H9 (cell line): ENCODE measurements at regions not wholly inside any gene's neighbourhood (a gene's known extent, or its start where the extent isn't known, plus 50 kb on each side); places are given as distances from the start of the nearest gene placed in this dataset.

Experiments used
- DNase-seq: peaks from one replicate; pipeline ENCODE4 v3.0.0-alpha.2; 2017
- H2AFZ ChIP-seq: one replicate; pipeline ENCODE4 v1.6.1; 2013; ENCODE audit warnings: mild to moderate bottlenecking, low read length, control low read depth, moderate library complexity
- H2AK5ac ChIP-seq: 2 replicates; pipeline ENCODE4 v1.6.1; 2013; ENCODE audit warnings: low read length, control low read depth, mixed read lengths; ENCODE audit not compliant: insufficient read length
- H2BK120ac ChIP-seq: one replicate; pipeline ENCODE4 v1.6.1; 2013; ENCODE audit warnings: low read depth, mild to moderate bottlenecking, low read length, control low read depth, inconsistent platforms; ENCODE audit not compliant: poor library complexity, severe bottlenecking
- H2BK12ac ChIP-seq: 2 replicates; pipeline ENCODE4 v1.6.1; 2013; ENCODE audit warnings: low read length, control low read depth, mixed read lengths, low read depth; ENCODE audit not compliant: insufficient read length
- H2BK15ac ChIP-seq: 2 replicates; pipeline ENCODE4 v1.6.1; 2013; ENCODE audit warnings: low read depth, low read length, control low read depth
- H2BK20ac ChIP-seq: one replicate; pipeline ENCODE4 v1.6.1; 2013; ENCODE audit warnings: low read depth, mild to moderate bottlenecking, low read length, control low read depth, inconsistent platforms; ENCODE audit not compliant: poor library complexity, severe bottlenecking
- H2BK5ac ChIP-seq: 2 replicates; pipeline ENCODE4 v1.6.1; 2013; ENCODE audit warnings: low read length, control low read depth, mixed read lengths; ENCODE audit not compliant: insufficient read length
- H3K14ac ChIP-seq: 2 replicates; pipeline ENCODE4 v1.6.1; 2013; ENCODE audit warnings: low read length, control low read depth; ENCODE audit not compliant: insufficient read depth
- H3K18ac ChIP-seq: 2 replicates; pipeline ENCODE4 v1.6.1; 2013; ENCODE audit warnings: low read depth, mild to moderate bottlenecking, mixed read lengths, low read length, control low read depth; ENCODE audit not compliant: insufficient read length
- H3K23ac ChIP-seq: 2 replicates; pipeline ENCODE4 v1.6.1; 2013; ENCODE audit warnings: low read length, control low read depth, mixed read lengths, low read depth; ENCODE audit not compliant: insufficient read length
- H3K23me2 ChIP-seq: 2 replicates; pipeline ENCODE4 v1.6.1; 2013; ENCODE audit warnings: low read depth, mild to moderate bottlenecking, mixed read lengths, low read length, control low read depth; ENCODE audit not compliant: insufficient read length, poor library complexity, severe bottlenecking
- H3K27ac ChIP-seq: 2 replicates; pipeline ENCODE4 v1.5.1; 2013; ENCODE audit warnings: low read length, control low read depth, mixed read lengths, low read depth; ENCODE audit not compliant: insufficient read length
- H3K27me3 ChIP-seq: 2 replicates; pipeline ENCODE4 v1.6.1; 2013; ENCODE audit warnings: low read length, control low read depth, inconsistent platforms; ENCODE audit not compliant: insufficient read depth
- H3K4ac ChIP-seq: 2 replicates; pipeline ENCODE4 v1.6.1; 2013; ENCODE audit warnings: low read depth, mild to moderate bottlenecking, control low read depth, inconsistent platforms, low read length, moderate library complexity
- H3K4me1 ChIP-seq: 2 replicates; pipeline ENCODE4 v1.6.1; 2013; ENCODE audit warnings: low read length, control low read depth, inconsistent platforms; ENCODE audit not compliant: insufficient read depth
- H3K4me2 ChIP-seq: 2 replicates; pipeline ENCODE4 v1.6.1; 2013; ENCODE audit warnings: low read length, control low read depth, mixed read lengths; ENCODE audit not compliant: insufficient read length, insufficient read depth
- H3K56ac ChIP-seq: 2 replicates; pipeline ENCODE4 v1.6.1; 2013; ENCODE audit warnings: low read depth, mild to moderate bottlenecking, mixed read lengths, low read length, control low read depth; ENCODE audit not compliant: insufficient read length
- H3K79me1 ChIP-seq: 2 replicates; pipeline ENCODE4 v1.6.1; 2013; ENCODE audit warnings: low read depth, mild to moderate bottlenecking, moderate library complexity, low read length, control low read depth, inconsistent platforms; ENCODE audit not compliant: insufficient read depth, poor library complexity, severe bottlenecking
- H3K79me2 ChIP-seq: 2 replicates; pipeline ENCODE4 v1.6.1; 2013; ENCODE audit warnings: low read length, control low read depth, inconsistent platforms; ENCODE audit not compliant: insufficient read depth
- H3K9ac ChIP-seq: 2 replicates; pipeline ENCODE4 v1.6.1; 2013; ENCODE audit warnings: low read length, control low read depth, mixed read lengths; ENCODE audit not compliant: insufficient read length; ENCODE audit errors: extremely low read depth
- H3K9me3 ChIP-seq: one replicate; pipeline ENCODE4 v1.6.1; 2013; ENCODE audit warnings: low read depth, low read length, inconsistent platforms; ENCODE audit not compliant: control insufficient read depth
- H3T11ph ChIP-seq: one replicate; pipeline ENCODE4 v1.6.1; 2013; ENCODE audit warnings: mild to moderate bottlenecking, low read length, control low read depth, inconsistent platforms
- H4K20me1 ChIP-seq: one replicate; pipeline ENCODE4 v1.6.1; 2013; ENCODE audit not compliant: control insufficient read depth, insufficient read length, insufficient read depth
- H4K5ac ChIP-seq: 2 replicates; pipeline ENCODE4 v1.6.1; 2013; ENCODE audit warnings: low read depth, mild to moderate bottlenecking, mixed read lengths, low read length, control low read depth; ENCODE audit not compliant: insufficient read length
- H4K8ac ChIP-seq: replicated peaks from 2 replicates; pipeline ENCODE4 v1.6.1; 2013; ENCODE audit warnings: low read length, control low read depth, mixed read lengths, low read depth; ENCODE audit not compliant: insufficient read length
- H4K91ac ChIP-seq: 2 replicates; pipeline ENCODE4 v1.6.1; 2013; ENCODE audit warnings: low read depth, mild to moderate bottlenecking, moderate library complexity, mixed read lengths, low read length, control low read depth; ENCODE audit not compliant: insufficient read length
- H3K27ac Mint-ChIP-seq, 3 experiments: 2 replicates in 2 of 3; 3 replicates in 1 of 3; pipeline ENCODE4 v1.8.0; 2020 to 2021; ENCODE audit warnings: mixed read lengths in 3 of 3, mild to moderate bottlenecking in 1 of 3, moderate library complexity in 1 of 3
- H3K27me3 Mint-ChIP-seq: 2 replicates; pipeline ENCODE4 v1.8.0; 2021; ENCODE audit warnings: low read depth, mild to moderate bottlenecking, moderate library complexity, mixed read lengths
- H3K36me3 Mint-ChIP-seq, 3 experiments: 2 replicates in 2 of 3; 3 replicates in 1 of 3; pipeline ENCODE4 v1.8.0; 2020 to 2021; ENCODE audit warnings: low read depth in 3 of 3, mixed read lengths in 3 of 3; ENCODE audit not compliant: insufficient read depth in 1 of 3
- H3K4me1 Mint-ChIP-seq, 2 experiments: 2 replicates each; pipeline ENCODE4 v1.8.0; 2020; ENCODE audit warnings: mixed read lengths in 2 of 2
- H3K4me3 Mint-ChIP-seq, 2 experiments: 2 replicates in 1 of 2; 3 replicates in 1 of 2; pipeline ENCODE4 v1.8.0; 2020 to 2021; ENCODE audit warnings: mild to moderate bottlenecking in 2 of 2, mixed read lengths in 2 of 2, moderate library complexity in 1 of 2
- H3K9me3 Mint-ChIP-seq, 2 experiments: 2 replicates in 1 of 2; 3 replicates in 1 of 2; pipeline ENCODE4 v1.8.0; 2020; ENCODE audit warnings: mild to moderate bottlenecking in 2 of 2, mixed read lengths in 2 of 2, moderate library complexity in 1 of 2
- WGBS: extraction: QIAGEN DNeasy Blood & Tissue Kit; methylation state at CpG from one replicate; pipeline ENCODE4 v1.1.7; 2013; ENCODE audit warnings: missing lambda C conversion rate, low lambda C conversion rate, mixed read lengths; ENCODE audit not compliant: insufficient read length; ENCODE audit errors: extremely low coverage; 5-methylcytosine and 5-hydroxymethylcytosine counted together
- TF ChIP-seq, protein P1 (sequence below): fragments of 200-600 bp; sonication (generic); conservative IDR thresholded peaks from 3 replicates; pipeline ENCODE4 v1.8.0; 2021; ENCODE audit warnings: antibody characterized with exemption, mild to moderate bottlenecking

DNA sequence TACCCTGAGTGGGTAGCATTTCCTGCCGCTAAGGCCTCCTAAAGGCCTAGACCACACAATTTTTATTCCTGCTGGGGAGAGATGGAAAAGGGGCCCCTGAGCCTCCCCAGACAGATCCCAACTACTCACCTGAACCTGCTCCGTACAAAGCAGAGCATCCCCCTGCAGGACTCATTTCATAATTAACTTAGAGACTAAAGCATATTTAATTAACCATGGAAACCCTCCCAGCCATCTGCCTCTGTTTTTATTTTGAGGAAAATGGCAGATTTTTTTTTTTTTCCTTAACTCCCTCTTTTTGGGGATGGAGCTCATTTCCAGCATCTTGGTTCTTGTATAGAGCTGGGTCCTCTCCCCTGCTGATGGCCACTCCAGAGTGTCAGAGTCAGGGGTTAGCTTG lies 96.5 kb upstream of the CRHR1 start:
- no peaks in the 10 kb centered on the region for H3K9me3 Mint-ChIP-seq
- no peak overlapping the region for H3K27ac ChIP-seq
- no peak overlapping the region for H3K14ac ChIP-seq
- no peaks in the 10 kb centered on the region for H3K27me3 ChIP-seq
- no peak overlapping the region for H3K18ac ChIP-seq
- no peak for DNase-seq
- no peaks in the 10 kb centered on the region for H3K9me3 ChIP-seq
- H3K4me1 Mint-ChIP-seq = peaks cover 0 to 3% of the 10 kb centered on the region in 2 experiments; a peak in 1 of 4 replicates
- peaks cover 20% of the 10 kb centered on the region for H3K27me3 Mint-ChIP-seq
- H4K91ac ChIP-seq = no peak overlapping the region
- H2BK120ac ChIP-seq = no peak overlapping the region
- H4K5ac ChIP-seq = no peak overlapping the region
- TF ChIP-seq, protein P1, sequence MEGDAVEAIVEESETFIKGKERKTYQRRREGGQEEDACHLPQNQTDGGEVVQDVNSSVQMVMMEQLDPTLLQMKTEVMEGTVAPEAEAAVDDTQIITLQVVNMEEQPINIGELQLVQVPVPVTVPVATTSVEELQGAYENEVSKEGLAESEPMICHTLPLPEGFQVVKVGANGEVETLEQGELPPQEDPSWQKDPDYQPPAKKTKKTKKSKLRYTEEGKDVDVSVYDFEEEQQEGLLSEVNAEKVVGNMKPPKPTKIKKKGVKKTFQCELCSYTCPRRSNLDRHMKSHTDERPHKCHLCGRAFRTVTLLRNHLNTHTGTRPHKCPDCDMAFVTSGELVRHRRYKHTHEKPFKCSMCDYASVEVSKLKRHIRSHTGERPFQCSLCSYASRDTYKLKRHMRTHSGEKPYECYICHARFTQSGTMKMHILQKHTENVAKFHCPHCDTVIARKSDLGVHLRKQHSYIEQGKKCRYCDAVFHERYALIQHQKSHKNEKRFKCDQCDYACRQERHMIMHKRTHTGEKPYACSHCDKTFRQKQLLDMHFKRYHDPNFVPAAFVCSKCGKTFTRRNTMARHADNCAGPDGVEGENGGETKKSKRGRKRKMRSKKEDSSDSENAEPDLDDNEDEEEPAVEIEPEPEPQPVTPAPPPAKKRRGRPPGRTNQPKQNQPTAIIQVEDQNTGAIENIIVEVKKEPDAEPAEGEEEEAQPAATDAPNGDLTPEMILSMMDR = no peak
- H3K79me1 ChIP-seq = no peaks in the 10 kb centered on the region
- no peak overlapping the region for H2AK5ac ChIP-seq
- no peak overlapping the region for H2BK5ac ChIP-seq
- no peak overlapping the region for H2BK20ac ChIP-seq
- no peak overlapping the region for H3T11ph ChIP-seq
- H3K56ac ChIP-seq = no peak overlapping the region
- H3K23ac ChIP-seq = no peak overlapping the region
- no peak overlapping the region for H3K27ac Mint-ChIP-seq
- H3K23me2 ChIP-seq = no peaks in the 10 kb centered on the region
- H3K9ac ChIP-seq = no peak overlapping the region
- H4K8ac ChIP-seq = no peak overlapping the region
- no peak overlapping the region for H2BK15ac ChIP-seq
- no peak overlapping the region for H3K4me3 Mint-ChIP-seq
- no peak overlapping the region for H3K4me2 ChIP-seq
- H3K4me1 ChIP-seq = no peaks in the 10 kb centered on the region
- no peak overlapping the region for H2BK12ac ChIP-seq
- H3K79me2 ChIP-seq = no peaks in the 10 kb centered on the region
- no CpG with 5 or more reads among the region's 2 CpGs for WGBS
- no peaks in the 10 kb centered on the region for H4K20me1 ChIP-seq
- H3K4ac ChIP-seq = no peak overlapping the region
- no peaks in the 10 kb centered on the region for H3K36me3 Mint-ChIP-seq
- no peak overlapping the region for H2AFZ ChIP-seq
